Keratinocyte (primary cell): ENCODE measurements at regions not wholly inside any gene's neighbourhood (a gene's known extent, or its start where the extent isn't known, plus 50 kb on each side); places are given as distances from the start of the nearest gene placed in this dataset.

ENCODE experiments used
- DNase-seq: peaks from one replicate; pipeline ENCODE4 v3.0.0-alpha.2; 2011; ENCODE audit warnings: low read depth, missing footprints, low spot score
- FAIRE-seq: peaks from 2 replicates; lab custom pipeline; 2011; peaks lifted over from hg19 to GRCh38; lab: Jason Lieb, UNC
- H2AFZ ChIP-seq: 2 replicates; pipeline ENCODE4 v1.6.0; 2012; ENCODE audit warnings: low read length, control low read depth, inconsistent platforms; ENCODE audit not compliant: control insufficient read depth
- H3K27ac ChIP-seq: 2 replicates; pipeline ENCODE4 v1.5.1; 2011; ENCODE audit warnings: low read length; ENCODE audit not compliant: control insufficient read depth, insufficient read depth
- H3K27me3 ChIP-seq: 3 replicates; pipeline ENCODE4 v1.6.0; 2011; ENCODE audit warnings: low read length; ENCODE audit not compliant: control insufficient read depth, insufficient read depth; ENCODE audit errors: extremely low read depth
- H3K36me3 ChIP-seq, 2 experiments: 2 replicates in 1 of 2; 3 replicates in 1 of 2; pipeline ENCODE4 v1.5.1; 2011; ENCODE audit warnings: low read length in 2 of 2, mild to moderate bottlenecking in 1 of 2; ENCODE audit not compliant: control insufficient read depth in 2 of 2, insufficient read depth in 2 of 2; ENCODE audit errors: extremely low read depth in 1 of 2
- H3K4me1 ChIP-seq: 3 replicates; pipeline ENCODE4 v1.5.1; 2011; ENCODE audit warnings: low read length; ENCODE audit not compliant: control insufficient read depth, insufficient read depth; ENCODE audit errors: extremely low read depth
- H3K4me2 ChIP-seq: 3 replicates; pipeline ENCODE4 v1.6.0; 2011; ENCODE audit warnings: low read depth, low read length; ENCODE audit not compliant: control insufficient read depth, insufficient read depth; ENCODE audit errors: extremely low read depth
- H3K4me3 ChIP-seq, 3 experiments: fragments of 200-600 bp in 1 of 3; sonication (generic) in 1 of 3; 2 replicates in 2 of 3; 3 replicates in 1 of 3; pipeline ENCODE4 v1.5.1; 2011 to 2016; ENCODE audit warnings: low read length in 3 of 3, mild to moderate bottlenecking in 3 of 3, control low read depth in 2 of 3, inconsistent platforms in 1 of 3, low read depth in 1 of 3, mixed read lengths in 1 of 3, mixed run types in 1 of 3, moderate library complexity in 1 of 3; ENCODE audit not compliant: control insufficient read depth in 2 of 3, insufficient read depth in 2 of 3; ENCODE audit errors: extremely low read depth in 1 of 3
- H3K79me2 ChIP-seq: 2 replicates; pipeline ENCODE4 v1.6.0; 2012; ENCODE audit warnings: low read length; ENCODE audit not compliant: control insufficient read depth, insufficient read depth
- H3K9ac ChIP-seq: 3 replicates; pipeline ENCODE4 v1.6.0; 2011; ENCODE audit warnings: low read length; ENCODE audit not compliant: control insufficient read depth, insufficient read depth; ENCODE audit errors: extremely low read depth
- H3K9me1 ChIP-seq: 3 replicates; pipeline ENCODE4 v1.6.0; 2011; ENCODE audit warnings: low read length; ENCODE audit not compliant: control insufficient read depth, insufficient read depth; ENCODE audit errors: extremely low read depth
- H3K9me3 ChIP-seq: 2 replicates; pipeline ENCODE4 v1.5.1; 2012; ENCODE audit warnings: low read depth, low read length; ENCODE audit not compliant: control insufficient read depth
- H4K20me1 ChIP-seq: 3 replicates; pipeline ENCODE4 v1.6.0; 2011; ENCODE audit warnings: low read length; ENCODE audit not compliant: control insufficient read depth, insufficient read depth; ENCODE audit errors: extremely low read depth
- CTCF ChIP-seq, 3 experiments: IDR thresholded peaks in 1 of 3; conservative IDR thresholded peaks in 1 of 3; optimal IDR thresholded peaks in 1 of 3; 2 replicates in 2 of 3; 3 replicates in 1 of 3; pipeline versions ENCODE3 to v1.5.1; 2011; ENCODE audit warnings: low read length in 3 of 3, mild to moderate bottlenecking in 3 of 3, moderate library complexity in 2 of 3, control low read depth in 1 of 3, inconsistent platforms in 1 of 3; ENCODE audit not compliant: insufficient read depth in 2 of 3; ENCODE audit errors: extremely low read depth in 1 of 3
- EZH2 ChIP-seq: IDR thresholded peaks from one replicate; pipeline ENCODE4 v1.6.1; 2012; ENCODE audit warnings: inconsistent platforms, mild to moderate bottlenecking, low read length, moderate library complexity
- dilution Hi-C: fragments of 300-500 bp; cut with MboI; formaldehyde crosslinking; loops from one replicate; pipeline ENCODE4 v1.7.0; 2020; ENCODE audit warnings: low sequenced_read_pairs; ENCODE audit not compliant: extremely low pct_ligation_motif_present

- Histone ChIP-seq H3K4me3 (no peak overlapping the region), H3K4me1 (no peaks in the 10 kb centered on the region), H3K79me2 (no peaks in the 10 kb centered on the region), H3K27me3 (peaks cover 3% of the 10 kb centered on the region), H3K27ac (no peak overlapping the region), H4K20me1 (no peaks in the 10 kb centered on the region), H3K9ac (no peak overlapping the region), H2AFZ (no peak overlapping the region), H3K9me1 (no peaks in the 10 kb centered on the region), H3K9me3 (no peaks in the 10 kb centered on the region), H3K4me2 (no peak overlapping the region), H3K36me3 (no peaks in the 10 kb centered on the region)
- no peak for TF ChIP-seq CTCF (optimal IDR thresholded peaks at IDR 0.05 in 1 of 3, IDR thresholded peaks at IDR 0.05 in 1 of 3, conservative IDR thresholded peaks at IDR 0.05 in 1 of 3; ENCODE audit: extremely low read depth in 1 of 3, insufficient read depth in 2 of 3, low read length in 3 of 3)
- TF ChIP-seq EZH2, result no peak
- DNase-seq, result no peak
- dilution Hi-C loops, result no loop called here
- no peak for FAIRE-seq
Measured at GRCh38 chr6:33921745-33922144, 117.9 kb upstream of the MLN start.

- Histone ChIP-seq H3K27me3 (peaks cover 9% of the 10 kb centered on the region), H4K20me1 (no peaks in the 10 kb centered on the region), H2AFZ (no peak overlapping the region), H3K9me1 (no peaks in the 10 kb centered on the region), H3K27ac (no peak overlapping the region), H3K4me3 (no peak overlapping the region), H3K4me1 (no peaks in the 10 kb centered on the region), H3K9ac (no peak overlapping the region), H3K4me2 (no peak overlapping the region), H3K36me3 (no peaks in the 10 kb centered on the region), H3K79me2 (no peaks in the 10 kb centered on the region), H3K9me3 (no peaks in the 10 kb centered on the region)
- TF ChIP-seq EZH2 (no peak), CTCF (optimal IDR thresholded peaks at IDR 0.05 in 1 of 3, IDR thresholded peaks at IDR 0.05 in 1 of 3, conservative IDR thresholded peaks at IDR 0.05 in 1 of 3; ENCODE audit: extremely low read depth in 1 of 3, insufficient read depth in 2 of 3, low read length in 3 of 3) (no peak)
- dilution Hi-C loops, result no loop called here
- no peak for FAIRE-seq
- no peak for DNase-seq
Measured at GRCh38 chr6:33918175-33918695, 114.4 kb upstream of the MLN start.
